GM18520 (cell line): ENCODE measurements at regions not wholly inside any gene's neighbourhood (a gene's known extent, or its start where the extent isn't known, plus 50 kb on each side); places are given as distances from the start of the nearest gene placed in this dataset.

Source experiments
- ATAC-seq: cut with Tn5 transposase; IDR thresholded peaks from one replicate; pipeline ENCODE4 v1.9.1; 2021; ENCODE audit not compliant: unreplicated experiment

DNA sequence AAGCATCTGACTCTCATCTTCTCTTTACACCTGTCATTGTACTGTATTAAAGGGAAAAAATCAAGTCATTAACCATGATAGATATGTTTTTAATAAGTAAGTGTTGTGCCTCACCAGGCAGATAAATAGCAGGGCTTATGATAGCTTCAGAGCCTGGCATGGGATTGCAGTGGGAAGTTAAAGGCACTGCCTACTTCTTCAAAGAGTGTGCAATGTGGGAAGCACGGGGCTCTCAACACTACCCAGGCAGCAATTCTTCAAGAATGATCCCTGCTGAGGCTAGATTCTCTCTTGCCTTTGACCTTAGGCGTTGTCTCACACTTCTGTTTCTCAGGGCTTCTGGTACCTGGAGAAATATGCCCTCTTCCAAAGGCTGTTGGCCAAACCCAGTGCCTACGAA is 297.3 kb downstream of the MAF start:
- no peak for ATAC-seq

DNA sequence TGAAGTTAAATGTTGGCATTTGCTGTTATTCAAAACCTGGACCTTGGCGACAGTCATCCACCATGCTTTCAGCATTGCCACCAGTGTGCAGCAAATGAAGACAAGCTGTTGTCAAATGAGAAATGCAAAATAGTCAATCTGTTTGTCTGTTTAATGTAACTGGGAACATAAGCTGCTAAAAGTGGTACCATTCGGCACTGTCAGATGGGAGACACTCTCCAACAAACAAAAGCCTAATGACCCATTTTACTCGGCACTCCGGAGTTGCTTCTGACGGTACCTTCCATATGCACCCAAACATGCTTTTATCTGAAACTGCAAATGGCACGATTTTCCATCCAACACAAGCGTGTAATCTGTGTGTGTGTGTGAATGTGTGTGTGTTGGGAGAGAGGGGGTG is 297.8 kb downstream of the MAF start:
- no peak for ATAC-seq

DNA sequence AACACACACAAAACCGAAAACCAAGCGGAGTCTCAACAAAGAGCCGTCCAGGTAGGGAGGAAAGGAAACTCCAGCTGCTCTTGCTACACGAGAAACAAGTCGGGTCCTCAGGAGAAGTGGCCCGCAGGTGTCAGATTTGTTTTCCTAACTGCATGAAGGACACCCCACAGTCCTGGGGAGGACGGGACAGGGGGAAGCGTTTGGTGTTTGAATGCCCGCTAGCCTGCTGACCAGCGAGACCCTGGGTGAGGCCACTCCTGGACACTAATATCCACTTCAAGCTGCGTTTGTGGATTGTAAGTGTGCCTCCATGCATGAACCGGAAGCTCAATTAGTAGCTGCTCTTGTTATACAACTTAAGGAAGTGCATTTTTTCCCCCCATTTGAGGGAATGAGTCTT is 299.5 kb downstream of the MAF start:
- ATAC-seq, result no peak

DNA sequence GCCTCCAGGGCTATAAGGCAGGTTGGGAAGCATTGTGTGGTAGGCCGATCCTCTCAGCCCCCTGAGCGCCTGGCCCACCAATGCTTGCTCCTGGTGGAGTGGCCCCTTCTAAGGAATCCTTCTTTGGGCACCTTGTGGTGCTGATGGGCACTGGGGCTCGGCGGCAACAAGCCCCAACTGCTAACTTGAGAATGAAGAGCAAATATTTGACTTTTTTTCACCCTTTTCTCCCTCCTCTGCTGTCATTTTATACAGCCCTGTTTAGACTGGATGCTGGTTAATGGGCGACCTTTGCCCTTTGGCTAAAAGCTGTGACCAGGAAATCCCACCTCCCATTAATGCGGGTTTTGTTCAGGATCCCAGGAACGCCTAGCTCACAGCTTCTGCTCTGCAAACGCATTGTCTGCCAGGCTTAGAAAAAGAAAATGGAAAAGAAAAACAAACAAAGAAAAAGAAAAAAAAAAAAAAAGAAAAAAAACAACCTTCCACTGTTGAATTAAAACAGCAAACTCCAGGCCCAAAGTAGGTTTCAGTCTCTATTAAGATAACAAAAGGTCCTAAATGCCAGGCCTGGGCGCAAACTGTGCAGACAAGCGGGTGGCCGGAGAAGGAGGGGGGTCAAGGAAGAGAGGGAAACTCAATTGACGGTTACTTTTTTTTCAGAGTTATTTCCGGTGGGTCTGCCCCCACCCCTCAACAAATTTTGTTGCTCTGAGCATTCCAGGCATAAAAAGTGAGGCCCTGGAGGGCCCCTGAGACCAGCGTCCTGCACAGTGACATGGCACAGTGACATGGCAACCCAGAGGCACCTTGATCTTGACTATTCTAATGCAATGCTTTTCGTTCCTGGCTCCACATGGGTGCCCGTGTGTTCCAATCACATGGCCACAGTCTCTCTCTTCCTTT is 301.4 kb downstream of the MAF start:
- no peak for ATAC-seq

DNA sequence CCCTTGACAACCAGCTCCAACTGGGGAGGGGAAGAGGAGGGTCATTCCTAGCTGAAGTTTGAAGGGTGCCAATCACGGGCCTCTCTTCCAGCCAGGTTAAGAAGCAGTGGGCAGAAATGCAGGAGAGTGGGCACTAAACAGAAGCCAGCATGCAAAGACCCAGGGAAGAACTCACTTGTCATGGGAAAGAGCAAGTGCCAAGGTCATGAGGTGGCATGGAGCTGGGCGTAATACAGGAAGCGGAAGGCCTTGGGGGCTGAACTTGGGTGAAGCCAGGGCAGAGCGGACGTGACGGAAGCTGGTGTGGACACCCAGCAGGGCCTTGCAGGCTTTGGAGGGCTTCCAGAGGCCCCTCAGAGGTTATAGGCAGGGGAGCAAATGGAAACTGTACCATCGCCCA is 302.1 kb downstream of the MAF start:
- no peak for ATAC-seq

DNA sequence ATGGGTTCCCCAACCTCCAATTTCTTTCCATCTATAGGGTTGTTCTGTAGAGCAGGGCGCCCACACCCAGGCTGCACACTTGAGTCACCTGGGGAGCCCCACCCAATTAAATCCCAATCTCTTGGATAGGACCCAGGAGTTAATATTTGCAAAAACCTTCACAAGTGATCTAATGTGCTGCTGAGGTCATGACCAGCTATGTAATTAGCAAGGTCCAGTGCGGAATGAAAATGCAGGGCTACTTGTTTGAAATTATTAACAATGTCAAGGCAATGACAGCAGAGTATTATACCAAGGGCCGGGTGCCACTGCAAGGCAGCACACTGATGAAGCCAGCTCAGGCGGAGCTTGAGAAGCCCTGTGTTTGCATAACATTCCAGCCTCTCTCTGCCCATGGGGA is 302.7 kb downstream of the MAF start:
- no peak for ATAC-seq

DNA sequence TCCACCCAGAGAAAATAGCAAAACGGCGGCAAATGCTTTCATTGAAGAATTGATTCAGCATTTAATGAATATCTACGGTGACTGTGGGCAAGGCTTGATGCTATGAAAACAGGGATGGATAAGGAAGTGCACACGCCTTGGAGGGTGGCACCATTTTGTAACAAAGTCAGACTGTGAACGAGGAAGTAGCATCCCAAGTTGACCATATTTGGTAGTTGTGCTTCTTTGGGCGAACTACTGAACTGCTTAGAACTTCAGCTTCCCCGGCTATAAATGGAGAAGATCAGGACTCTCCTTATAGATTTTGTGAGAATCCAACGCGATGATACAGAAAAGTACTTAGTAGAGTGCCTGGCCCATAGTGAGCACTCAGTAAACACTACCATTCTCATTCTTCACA is 303.2 kb downstream of the MAF start:
- ATAC-seq, result no peak

DNA sequence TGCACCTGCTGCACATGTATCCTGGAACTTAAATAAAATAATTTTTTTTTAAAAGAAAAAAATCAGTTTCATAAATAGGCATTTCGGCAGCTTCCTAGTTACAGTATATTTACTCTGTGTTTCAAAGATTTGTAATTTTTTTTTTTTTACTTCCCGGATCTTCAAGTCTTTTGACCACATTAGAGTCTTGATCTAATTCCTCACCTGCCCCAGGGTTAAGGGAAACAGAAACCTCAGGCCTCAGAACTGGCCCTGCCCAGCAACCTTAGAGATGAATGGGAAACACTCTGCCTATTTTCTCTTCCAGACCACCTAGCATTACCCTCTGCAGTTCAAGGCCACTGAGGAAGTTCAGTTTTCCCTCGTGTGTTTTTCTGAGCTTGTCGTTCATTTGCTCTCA is 304.0 kb downstream of the MAF start:
- ATAC-seq, result no peak

DNA sequence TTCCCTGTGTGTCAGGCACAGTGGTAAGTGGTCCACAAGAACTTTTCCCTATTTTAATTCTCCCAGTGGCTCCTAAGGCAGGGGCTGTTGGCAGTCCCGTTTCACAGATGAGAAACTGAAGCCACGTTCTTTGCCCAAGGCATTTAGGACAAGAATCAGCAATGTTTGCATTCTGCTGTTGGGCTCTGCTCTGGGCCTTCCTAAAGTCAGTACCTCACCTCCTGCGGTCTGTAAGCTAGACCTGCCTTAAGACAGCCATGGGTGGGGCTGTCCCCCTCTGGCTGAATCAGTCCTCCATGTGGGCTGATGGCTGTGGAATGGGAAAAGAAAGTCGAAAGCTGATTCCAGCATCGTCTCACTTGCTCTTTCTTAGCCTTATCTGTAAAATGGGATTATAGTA is 304.8 kb downstream of the MAF start:
- no peak for ATAC-seq

DNA sequence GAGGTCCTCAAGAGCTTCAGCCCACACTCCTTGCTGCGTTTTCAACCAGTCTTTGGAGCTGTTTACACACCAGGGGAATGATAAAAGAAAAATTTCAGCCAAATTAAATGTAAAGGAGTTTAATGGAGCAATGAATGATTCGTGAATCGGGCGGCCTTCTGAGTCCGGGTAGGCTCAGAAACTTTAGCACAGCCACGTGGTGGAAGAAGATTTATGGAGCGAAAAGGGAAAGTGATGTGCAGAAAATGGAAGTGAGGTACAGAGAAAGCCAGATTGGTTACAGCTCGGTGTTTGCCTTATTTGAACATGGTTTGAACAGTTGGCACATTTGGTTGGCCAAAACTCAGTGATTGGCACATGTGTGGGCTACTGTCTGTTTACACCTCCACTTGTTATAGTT is 305.4 kb downstream of the MAF start:
- no peak for ATAC-seq

DNA sequence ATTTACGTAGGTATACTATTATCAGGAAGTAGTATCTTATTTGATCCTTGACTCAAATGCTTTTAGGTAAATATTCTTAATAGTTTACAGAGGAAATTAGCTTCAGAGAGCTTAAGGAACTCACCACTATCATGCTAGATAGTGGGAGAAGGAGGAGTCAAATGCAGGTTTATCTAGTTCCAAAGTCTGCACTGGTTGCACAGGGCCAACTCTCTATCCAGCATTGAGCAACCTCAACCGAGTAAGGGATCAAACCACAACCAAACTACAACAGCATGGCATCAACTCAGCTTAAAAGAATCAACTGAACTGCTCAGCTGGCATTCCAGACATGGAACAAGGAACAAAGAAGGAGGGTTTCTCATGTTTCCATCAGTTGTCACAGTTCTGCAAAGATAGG is 306.0 kb downstream of the MAF start:
- no peak for ATAC-seq

DNA sequence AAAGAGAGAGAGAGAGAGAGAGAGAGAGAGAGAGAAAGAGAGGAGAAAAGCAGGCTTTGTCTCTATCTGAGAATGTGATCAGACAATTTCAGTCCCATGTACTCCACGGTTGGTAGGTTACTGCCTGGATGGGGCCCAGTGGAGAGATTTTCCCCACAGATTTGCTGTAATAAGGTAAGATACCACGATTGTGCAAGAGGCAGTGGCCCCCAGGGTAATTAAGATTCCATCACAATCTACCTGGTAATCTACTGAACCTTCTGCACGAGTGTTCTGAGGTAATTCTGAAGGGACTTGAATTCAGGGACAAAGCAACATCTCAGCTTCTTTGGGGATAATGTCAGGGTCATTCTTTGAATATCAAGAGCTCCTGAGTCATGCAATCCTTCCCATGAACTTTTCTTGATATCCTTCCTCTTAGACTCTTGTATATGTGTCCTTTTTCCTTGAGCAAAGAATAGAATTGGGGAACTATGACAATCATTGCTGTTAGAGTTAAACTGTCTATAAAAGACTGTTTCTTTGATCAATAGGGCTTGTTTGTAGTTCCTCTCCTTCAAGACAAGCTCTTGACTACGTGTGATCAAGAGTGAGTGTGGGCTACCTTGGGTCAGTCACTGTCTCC is 306.6 kb downstream of the MAF start:
- ATAC-seq, result no peak

DNA sequence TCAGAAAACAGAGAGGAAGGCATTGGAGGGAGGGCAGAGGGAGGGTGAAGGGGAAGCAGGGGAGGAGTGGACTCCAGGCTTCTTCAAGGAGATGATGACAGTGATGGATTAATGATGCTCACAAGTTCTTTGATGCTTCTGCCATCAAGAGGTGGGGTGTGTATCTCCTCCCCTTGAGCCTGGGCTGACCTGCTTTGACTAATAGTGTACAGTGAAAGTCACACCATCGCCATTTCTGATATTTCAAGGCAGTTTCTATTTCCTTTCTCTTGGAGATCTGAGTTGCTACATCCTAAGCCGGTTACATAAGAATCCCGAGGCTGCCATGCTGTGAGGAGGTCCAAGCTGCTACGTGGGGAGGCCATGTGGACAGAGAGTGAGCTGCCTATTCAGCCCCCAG is 312.5 kb downstream of the MAF start:
- ATAC-seq, result no peak

DNA sequence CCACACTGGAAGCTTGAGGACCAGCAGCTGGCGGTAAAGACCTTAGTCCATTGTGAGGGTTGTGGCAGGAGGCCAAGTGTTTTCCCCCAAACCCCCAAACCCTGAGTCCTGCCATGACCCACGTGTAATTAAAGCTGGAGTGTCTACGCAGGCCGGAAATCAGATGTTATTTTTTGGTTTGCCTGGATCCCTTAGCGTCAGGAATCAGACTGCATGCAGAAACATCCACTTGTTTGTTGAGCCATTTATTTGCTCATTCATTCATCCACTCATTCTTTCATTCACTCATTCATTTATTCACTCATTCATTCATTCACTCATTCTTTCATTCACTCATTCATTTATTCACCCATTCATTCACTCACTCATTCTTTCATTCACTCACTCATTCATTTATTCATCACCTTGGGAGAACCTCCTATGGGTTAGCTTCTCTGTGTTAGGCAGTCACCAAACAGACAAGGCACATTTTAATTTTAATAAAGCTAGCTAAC is 313.1 kb downstream of the MAF start:
- ATAC-seq, result no peak

DNA sequence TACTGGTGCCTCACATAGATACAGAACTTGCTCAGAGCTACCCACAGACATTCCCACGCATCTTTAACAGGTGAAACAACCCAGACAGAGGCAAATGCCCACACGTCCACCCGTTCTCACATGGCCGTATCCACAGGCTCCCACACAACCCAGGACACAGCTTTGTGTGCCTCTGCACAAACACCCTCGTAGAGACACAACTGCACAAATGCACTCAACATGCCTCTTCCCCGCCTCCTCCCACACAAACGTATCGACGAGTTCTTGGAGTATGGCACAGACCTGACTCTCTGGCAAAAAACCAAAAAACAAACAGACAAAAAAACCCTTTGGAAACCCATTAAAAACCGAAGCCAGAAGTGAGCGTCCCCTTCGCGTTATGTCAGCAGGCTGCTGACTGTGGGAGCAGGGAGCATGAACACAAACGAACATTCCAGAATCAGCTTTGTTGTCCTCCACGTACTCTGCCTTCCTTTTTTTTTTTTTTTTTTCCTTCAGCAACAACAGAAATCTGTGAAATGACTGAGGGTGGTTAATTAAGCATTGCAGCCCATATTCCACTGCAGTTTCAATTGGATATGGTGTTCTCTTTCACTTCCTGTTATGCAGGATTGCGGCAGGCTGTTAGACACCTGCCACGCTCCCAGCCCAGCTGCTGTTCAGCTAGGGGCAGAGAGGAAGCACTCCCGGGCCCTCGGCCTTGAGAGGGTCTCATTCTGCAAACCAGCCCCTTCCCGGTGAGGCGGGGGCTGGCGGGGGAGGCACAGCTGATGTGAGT is 313.7 kb downstream of the MAF start:
- peak; percentile 80 for ATAC-seq

DNA sequence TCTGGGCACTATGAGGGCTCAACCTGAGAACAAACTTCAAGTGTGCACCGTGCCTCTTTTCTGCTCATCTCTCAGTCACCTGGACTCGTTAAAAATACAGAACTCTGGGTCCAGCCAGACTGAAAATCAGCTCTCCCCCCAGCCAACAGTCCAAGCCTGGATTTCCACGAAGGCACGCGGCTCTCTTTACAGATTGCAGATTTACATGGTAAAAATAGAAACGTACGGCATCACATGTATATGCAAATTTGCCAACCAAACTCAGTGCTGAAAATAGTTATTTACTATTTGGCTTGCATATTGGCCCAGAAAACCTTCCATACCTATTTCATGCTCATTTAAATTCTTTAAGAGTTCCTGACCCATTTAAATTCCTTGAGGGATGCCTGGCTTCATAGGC is 315.8 kb downstream of the MAF start:
- no peak for ATAC-seq

DNA sequence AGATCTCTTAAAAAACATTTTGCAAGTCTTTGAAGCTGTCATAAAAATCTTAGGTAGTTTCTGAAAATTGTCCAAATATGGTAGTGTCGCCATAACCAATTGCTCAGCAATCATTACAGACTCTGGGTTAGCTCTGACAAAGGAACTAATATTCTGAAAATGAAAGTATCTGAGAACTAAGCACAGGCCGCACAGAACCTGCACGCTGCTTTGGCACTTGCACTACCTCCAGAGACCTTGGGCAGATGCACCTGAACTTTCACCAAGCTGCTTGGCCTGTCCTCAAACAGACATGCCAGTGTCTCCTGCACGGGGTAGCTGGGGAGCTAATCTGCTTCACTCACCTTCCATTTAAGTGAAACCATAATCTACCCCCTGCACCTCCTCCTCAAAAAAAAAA is 317.0 kb downstream of the MAF start:
- no peak for ATAC-seq

DNA sequence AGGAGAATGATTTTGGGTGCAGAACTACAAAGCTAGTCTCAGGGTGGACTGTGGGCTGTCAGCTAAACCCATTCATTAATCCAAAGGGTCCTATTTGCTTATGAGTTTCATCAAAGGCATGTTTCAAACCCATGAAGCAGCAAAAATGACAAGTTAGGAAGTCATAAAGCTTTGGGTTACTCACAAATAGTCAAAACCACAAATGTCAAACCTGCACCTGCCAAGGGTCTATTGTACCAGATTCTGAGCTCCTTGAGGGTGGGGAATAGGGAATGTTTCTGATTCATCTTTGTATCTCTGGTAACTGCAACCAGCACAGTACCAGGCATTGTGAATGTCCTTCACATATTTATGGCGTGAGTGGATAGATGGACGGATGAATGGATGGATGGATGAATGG is 317.7 kb downstream of the MAF start:
- ATAC-seq, result no peak

DNA sequence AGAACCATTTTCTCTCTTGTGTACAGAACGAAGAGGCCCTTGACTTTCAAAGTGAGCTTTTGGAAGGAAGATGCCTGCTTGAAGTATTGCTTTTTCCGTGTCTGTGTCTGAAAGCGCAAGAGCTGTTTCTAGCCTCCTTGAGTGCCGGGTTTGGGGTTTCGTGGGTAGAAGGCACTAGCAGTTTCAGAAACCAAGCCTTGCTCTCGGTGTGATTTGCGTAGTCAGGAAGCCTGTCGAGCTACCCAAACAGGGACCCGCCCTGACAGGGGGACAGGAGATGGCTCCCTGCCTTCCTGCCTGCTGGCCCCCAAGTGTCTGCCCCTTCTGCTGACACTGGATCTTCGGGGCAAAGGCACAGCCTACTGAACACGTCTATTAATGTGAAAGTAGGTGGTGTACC is 322.0 kb downstream of the MAF start:
- no peak for ATAC-seq

DNA sequence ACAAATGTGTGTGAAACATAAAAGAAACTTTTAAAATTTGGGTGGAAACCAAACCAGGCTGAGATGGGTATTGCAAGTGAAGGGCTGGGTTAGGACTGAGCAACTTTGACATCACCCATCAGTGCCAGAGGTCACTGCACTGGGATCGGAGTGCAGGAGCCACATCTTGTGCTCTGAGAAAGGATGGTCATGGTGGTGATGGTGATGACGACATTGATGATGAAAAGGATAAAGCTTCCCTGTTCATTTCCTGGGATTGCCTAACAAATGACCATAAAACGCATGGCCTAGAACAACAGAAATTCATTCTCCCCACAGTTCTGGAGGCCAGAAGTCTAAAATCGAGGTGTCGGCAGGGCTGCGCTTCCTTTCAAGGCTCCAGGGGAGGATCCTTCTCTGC is 324.0 kb downstream of the MAF start:
- no peak for ATAC-seq

DNA sequence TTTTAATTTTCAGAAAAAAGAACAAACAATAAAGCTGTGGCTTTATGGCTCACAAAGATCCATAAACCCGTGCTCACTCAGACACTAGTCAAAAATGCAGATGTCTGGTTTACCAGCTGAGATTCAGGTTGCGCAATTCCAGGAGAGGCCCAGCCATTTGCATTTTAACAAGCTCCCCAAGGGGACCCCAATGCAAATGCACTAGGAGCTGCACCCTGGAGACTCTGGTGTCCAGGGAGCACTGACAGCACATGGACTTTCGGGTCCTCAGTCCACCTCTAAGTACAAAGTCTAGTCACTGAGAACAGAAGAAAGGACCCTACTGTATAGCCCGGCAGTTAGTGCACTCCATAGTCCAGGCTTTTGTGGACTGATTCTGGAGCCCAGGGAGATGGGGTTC is 326.3 kb downstream of the MAF start:
- ATAC-seq, result no peak

DNA sequence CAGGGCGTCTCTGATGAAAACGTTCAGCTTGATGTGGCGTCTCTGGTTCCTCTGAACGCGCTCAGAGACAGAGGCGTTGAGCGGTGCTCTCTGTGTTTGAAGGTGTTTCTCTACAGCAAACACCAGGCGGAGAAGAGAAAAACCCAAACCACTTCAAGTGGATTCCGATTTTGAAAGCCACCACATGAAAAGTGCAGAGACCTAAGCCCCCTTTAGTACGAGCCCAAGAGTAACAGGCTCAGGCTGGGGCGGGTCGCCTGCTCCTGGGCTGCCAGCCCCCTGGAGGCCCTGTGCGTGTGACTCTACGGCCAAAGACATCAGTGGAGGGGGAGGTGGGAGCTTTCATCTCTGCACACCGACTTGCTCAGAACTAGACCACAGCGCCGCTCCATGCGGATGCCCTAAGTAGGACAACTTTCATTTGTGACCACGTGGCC is 328.4 kb downstream of the MAF start:
- no peak for ATAC-seq
